GM18520 (cell line): ENCODE measurements at regions not wholly inside any gene's neighbourhood (a gene's known extent, or its start where the extent isn't known, plus 50 kb on each side); places are given as distances from the start of the nearest gene placed in this dataset.
"Not testable (repeated sequence)": the region's sequence is repeated elsewhere in the genome, so short reads cannot be mapped to it uniquely, and the experiment has no call there.

Experiments
- ATAC-seq: cut with Tn5 transposase; IDR thresholded peaks from one replicate; pipeline ENCODE4 v1.9.1; 2021; ENCODE audit not compliant: unreplicated experiment

- ATAC-seq = no peak
Observed at GRCh38 chr13:64529874-64530485, 2700.2 kb downstream of the PCDH9 start.

DNA sequence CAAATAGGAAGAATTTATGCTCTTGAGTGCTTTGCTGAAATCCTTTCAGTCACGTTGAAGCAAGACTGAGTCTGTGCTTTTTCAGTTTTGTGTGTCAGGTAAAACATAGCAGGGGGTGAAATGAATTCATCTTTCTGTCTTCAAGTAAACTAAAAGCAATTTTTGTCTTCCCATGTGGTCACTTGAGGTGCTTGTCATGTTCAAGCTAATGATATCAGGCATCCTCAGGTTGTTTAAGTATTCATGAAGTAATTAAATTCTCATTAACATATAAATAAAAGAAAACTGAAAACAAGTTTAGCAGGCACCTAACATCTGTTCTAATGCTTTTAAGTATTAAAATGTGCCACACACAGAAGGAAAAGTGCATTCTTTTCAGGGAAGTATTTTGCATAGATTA lies 2701.3 kb downstream of the PCDH9 start:
- ATAC-seq = no peak

DNA sequence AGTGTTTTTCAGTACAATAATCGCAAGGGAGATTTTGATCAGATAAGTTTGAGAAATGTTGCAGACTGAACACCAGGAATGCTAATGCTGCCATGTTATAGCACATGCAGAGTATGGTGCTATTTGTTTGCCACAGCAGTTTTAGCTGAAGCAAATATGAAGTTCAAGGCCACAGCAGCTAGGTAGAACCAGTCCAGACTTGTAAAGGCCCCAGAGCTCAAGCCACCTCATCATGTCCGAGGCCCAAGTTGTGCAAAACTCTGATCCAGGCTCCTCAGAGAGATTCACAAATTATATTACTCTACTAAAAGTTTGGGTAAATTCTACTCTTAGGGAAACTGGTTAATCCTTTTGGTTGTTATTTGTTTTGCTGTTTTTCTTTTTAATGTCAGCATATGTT lies 2702.6 kb downstream of the PCDH9 start:
- ATAC-seq = no peak

DNA sequence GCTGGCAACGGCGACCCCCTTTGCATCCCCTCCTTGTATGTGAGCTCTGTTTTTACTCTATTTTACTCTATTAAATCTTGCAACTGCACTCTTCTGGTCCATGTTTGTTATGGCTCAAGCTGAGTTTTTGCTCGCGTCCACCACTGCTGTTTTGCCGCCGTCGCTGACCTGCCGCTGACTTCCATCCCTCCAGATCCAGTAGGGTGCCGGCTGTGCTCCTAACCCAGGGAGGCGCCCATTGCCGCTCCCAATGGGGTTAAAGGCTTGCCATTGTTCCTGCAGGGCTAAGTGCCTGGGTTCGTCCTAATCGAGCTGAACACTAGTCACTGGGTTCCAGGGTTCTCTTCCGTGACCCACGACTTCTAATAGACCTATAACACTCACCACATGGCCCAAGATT lies 2704.4 kb downstream of the PCDH9 start:
- ATAC-seq = no peak

DNA sequence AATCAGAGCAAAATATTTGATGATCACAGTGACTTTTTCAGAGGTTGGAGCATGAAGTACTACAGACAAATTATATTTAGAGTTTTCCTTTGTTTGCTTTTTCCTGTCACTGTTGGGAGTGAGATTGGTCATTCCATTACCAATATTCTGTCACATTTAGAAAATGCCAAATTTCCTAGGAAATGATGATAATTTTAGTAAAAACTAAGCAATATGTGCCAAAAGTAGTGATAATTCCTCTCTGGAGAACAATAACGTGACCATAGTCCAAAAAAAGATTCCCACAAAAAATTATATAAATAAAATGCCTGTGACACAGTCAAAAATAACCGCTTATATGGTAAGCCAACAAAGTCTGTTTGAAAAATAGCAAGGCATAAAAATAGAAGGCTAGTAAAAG lies 2719.4 kb downstream of the PCDH9 start:
- ATAC-seq = no peak

- ATAC-seq = no peak
Observed at GRCh38 chr13:64506246-64506645, 2723.9 kb downstream of the PCDH9 start.

- no peak for ATAC-seq
Observed at GRCh38 chr13:64505336-64505910, 2724.7 kb downstream of the PCDH9 start.

GRCh38 chr13:64488731-64489130 lies 2741.4 kb downstream of the PCDH9 start:
- ATAC-seq = no peak

DNA sequence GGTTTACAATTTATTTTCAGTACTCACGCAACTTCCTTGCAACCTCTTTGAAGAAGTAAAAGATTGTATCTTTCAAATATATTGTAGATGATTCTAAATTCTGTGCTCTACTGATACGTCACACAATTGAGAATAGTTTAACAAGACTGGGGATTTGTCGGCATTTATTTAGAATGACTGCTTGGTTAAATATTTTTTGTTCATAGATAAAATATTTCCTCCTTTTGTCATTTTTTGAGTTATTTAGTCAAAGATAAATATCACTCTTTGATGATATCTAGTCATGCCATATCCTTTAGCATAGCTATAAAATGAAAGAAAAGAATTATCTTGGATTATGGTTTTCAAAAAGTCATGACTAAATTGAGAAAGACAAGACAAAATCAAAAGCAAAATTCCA lies 2747.8 kb downstream of the PCDH9 start:
- no peak for ATAC-seq

DNA sequence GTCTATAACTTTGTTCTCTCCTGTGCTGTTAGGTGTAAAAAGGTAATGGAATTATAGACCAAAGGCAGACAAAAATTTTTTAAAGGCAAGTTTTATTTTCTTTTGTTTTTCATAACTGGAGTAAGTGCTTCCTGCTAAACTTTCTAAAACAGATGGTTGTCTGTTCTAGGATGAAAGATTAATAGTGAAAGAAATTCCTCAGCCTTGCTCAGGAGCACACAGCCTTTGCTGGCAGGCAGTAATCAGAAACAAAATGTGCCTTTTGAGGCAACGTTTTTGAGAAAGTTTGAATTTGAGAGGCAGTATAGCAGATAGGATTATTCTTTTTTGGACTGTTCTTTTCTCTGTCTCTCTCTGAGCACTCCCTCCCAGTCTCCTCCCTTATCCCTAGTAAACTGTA lies 2749.5 kb downstream of the PCDH9 start:
- ATAC-seq = no peak

- no peak for ATAC-seq
Observed at GRCh38 chr13:64480211-64480610, 2749.9 kb downstream of the PCDH9 start.

DNA sequence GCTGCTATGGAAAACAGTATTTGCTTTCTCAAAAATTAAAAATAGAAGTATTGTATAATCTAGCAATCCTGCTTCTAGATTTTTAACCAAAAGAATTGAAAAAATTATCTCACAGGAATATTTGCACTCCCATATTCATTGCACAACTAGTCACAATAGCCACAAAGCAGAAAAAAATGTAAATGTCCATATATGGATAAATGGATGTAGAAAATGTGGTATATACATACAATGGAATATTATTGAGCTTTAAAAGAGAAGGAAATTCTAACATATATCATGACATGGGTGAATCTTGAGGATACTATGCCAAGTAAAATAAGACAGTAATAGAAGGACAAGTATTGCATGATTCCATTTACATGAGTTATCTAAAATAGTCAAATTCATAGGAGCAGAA lies 2753.0 kb downstream of the PCDH9 start:
- no peak for ATAC-seq

DNA sequence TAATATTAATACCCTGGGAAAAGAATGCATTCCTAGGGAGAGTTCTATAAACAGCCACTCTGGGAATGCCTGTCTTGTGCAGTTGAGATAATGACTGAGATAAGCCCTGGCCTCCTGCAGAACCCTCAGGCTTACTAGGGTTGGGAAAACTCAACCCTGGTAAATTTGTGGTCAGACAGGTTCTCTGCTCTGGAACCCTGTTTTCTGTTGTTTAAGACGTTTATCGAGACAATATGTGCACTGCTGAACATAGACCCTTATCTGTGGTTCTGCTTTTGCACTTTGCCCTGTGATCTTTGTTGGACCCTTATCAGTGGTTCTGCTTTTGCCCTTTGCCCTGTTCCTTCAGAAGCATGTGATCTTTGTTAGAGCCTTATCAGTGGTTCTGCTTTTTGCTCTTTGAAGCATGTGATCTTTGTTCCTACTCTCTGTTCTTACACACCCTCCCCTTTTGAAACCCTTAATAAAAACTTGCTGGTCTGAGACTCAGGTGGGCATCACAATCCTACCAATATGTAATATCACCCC lies 2754.0 kb downstream of the PCDH9 start:
- not testable (repeated sequence) for ATAC-seq

DNA sequence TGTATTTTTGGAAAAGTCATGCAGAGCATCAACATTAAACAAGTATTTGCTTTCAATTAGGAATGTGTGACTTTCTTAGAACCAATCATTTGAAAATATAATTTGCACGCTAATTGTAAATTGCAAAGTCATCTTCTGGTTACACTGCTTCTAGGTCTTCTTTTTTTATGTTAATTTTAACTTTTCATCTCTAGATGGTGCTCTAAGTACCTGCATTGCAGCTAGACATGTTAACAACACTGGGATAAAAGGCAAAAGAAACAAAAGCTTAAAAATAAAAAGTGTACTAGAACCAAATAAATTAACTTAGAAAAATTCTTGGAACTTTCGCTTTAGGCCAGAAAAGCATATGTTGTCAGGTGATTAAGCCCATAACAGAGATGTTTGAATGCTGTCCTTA lies 2758.2 kb downstream of the PCDH9 start:
- no peak for ATAC-seq

DNA sequence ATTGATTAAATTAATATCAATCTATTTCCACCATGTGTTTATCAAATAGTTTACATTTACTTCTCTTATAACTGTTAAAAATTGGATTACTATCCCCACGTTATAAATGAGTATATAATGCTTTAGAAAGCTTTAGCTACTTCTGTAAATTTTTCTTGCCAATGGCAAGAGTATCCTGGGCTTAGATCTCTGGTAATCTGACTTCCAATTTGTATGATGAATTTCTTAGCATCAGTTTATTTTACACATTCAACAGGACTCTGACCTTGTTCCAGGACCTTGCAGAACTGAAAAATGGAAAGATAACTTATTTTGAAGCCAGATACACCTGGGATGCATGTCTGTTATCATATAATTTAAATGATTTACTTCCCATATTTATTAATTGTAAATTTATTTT lies 2759.4 kb downstream of the PCDH9 start:
- no peak for ATAC-seq

DNA sequence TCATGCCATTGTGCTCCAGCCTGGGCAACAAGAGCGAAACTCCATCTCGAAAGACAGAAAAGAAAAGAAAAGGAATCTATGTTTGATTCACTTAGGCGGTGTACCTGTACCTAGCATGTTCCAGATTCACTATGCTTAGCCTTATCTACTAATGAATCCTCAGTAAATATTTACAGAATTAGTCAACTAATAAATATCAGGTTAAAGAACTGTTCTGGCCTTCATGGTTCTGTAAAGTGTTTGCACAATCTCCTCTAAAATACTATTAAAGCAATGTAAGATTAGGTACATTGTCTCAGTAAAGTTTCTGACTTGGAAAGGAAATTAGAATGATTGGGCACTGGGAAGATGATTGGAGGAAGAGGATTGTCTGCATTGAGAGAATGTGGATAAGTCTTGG lies 2770.4 kb downstream of the PCDH9 start:
- ATAC-seq = no peak

DNA sequence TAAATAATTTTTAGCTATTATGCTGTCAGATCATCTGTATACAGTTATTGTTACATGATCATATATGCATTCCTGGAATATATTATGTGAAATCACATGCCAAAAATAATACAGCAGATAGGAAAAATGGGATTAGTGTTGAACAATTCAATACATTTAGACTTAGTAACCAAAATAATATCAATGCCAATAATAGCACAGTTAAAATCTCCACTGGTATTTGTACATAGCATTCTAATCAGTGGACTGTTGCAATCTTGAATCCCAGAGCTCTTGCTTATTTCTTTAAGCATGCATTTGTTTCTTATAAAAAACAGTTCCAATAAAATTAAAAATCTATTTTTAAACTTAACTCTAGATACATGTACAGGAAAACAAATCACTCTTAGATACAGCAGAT lies 2772.2 kb downstream of the PCDH9 start:
- ATAC-seq = no peak

DNA sequence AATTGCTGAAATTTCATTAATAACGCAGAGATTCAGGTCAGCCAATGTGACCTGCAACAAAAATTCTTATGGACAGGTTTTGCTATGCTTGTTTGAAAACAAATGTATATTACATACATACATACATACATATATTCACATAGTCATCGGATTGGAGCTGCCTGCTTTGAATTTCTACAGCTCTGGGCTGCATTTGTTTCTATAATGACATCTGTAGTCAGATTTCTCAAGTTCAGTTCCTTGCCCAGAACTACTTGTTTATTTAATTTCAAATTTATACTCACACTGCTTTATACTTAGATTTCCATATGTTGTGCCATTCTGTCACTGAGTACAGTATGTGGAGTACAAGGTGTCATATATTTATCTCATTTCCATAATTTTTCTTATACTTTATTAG lies 2775.0 kb downstream of the PCDH9 start:
- ATAC-seq = no peak

GRCh38 chr13:64453831-64454230 lies 2776.3 kb downstream of the PCDH9 start:
- no peak for ATAC-seq

DNA sequence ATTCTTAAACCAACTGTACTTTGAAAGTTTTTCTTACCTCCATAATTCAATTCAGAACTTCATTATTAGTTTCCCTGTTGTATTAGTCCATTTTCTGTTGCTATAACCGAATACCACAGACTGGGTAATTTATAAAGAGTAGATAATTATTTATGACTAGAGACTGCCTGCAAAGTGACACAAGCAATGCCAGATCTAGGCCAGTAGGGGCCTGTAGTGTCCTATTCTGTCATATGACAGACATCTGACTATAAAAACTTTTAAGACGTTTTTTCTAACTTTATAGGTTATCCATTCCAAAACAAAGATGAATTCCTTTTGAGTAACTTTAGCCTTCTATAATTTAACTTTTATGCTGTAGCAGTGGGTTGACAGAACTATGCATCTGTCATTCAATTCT lies 2783.8 kb downstream of the PCDH9 start:
- ATAC-seq = no peak

GRCh38 chr13:64441740-64442139 lies 2788.4 kb downstream of the PCDH9 start:
- ATAC-seq = no peak

- ATAC-seq = no peak
Observed at GRCh38 chr13:64438084-64438483, 2792.1 kb downstream of the PCDH9 start.

DNA sequence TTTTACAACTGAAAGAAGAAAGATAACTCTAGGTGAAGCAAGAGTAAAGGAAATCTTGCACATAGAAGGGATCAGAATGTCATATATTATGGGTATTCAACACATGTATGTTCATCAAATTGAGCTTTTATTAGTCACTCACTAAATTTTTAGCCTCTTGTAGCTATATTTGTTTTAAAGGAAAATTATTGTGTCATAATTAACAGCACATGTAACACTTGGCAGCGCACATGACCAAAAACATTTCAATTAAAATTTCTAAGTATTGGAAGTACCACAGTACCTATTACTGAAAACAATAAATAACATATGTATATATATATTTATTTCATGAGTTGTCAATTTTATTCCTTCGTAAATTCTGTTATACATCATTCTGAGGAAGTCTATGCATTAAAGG lies 2800.4 kb downstream of the PCDH9 start:
- ATAC-seq = no peak
